ENCODE measurements at regions not wholly inside any gene's neighbourhood (a gene's known extent, or its start where the extent isn't known, plus 50 kb on each side); places are given as distances from the start of the nearest gene placed in this dataset.
"Not testable (repeated sequence)": the region's sequence is repeated elsewhere in the genome, so short reads cannot be mapped to it uniquely, and the experiment has no call there.

DNA sequence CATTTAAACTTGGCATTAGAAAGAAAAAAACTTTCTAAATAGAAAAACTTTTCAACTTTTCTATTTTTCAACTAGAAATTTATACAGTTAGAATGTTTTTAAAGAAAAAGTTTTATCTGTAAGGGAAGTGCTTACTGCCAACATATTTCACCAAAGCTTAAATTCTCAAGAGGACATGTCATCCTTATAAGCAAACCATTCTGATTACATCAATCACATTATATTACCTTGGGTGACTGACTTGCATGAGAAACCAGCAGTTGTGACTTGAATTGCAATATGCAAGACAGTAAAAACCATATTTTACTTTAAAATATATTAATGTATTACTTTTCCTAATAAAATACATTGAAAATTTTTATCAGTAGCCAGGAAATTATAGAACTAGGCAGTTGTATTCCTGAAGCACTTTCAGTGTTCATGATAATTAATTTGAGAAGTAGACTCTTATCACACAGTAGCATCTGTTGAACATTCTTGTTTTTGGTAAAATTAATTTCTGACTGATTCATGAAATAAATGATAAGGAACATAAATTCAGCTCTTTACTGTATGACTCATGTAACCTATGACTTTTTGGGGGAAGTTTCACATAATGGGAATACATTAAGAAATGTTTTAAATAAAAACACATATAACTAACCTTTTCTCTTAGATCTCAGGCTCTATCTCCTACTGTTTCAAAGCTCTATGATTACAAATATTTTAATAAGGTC is 345.0 kb upstream of the CCDC179 start:
- no peak for TF ChIP-seq ZFX (IDR thresholded peaks at IDR 0.05; ENCODE audit: borderline replicate concordance)
- TF ChIP-seq, protein P1, sequence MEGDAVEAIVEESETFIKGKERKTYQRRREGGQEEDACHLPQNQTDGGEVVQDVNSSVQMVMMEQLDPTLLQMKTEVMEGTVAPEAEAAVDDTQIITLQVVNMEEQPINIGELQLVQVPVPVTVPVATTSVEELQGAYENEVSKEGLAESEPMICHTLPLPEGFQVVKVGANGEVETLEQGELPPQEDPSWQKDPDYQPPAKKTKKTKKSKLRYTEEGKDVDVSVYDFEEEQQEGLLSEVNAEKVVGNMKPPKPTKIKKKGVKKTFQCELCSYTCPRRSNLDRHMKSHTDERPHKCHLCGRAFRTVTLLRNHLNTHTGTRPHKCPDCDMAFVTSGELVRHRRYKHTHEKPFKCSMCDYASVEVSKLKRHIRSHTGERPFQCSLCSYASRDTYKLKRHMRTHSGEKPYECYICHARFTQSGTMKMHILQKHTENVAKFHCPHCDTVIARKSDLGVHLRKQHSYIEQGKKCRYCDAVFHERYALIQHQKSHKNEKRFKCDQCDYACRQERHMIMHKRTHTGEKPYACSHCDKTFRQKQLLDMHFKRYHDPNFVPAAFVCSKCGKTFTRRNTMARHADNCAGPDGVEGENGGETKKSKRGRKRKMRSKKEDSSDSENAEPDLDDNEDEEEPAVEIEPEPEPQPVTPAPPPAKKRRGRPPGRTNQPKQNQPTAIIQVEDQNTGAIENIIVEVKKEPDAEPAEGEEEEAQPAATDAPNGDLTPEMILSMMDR (IDR thresholded peaks at IDR 0.05), result no peak
- no peak overlapping the region for H3K27ac ChIP-seq

DNA sequence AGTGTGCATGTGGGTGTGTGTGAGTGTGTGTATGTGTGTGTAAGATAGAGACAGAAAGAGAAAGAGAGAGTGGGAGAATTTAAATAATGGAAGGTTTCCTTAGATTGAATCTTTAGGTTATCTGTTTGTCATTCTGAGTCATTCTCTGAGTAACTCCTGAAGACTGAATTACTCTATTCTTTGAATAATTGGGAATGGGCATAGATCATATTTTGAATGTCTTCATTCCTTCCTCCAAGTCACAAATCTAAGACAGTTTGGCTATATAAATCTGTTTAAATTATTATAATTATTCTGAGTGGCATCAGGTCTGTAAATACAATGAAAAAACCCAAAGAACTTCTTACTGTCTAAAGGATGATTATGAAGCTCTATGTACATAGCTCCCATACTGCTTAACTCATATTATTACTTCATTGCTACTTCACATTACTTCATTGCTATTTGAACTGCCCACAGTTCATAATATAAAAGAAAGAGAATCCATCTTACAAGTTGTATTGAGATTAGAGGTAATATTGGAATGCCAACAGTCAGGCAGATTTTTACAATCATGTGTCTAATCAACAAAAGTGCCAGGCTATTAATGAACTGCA is 346.6 kb upstream of the CCDC179 start:
- TF ChIP-seq, protein P1 (IDR thresholded peaks at IDR 0.05), result no peak
- TF ChIP-seq ZFX (IDR thresholded peaks at IDR 0.05; ENCODE audit: borderline replicate concordance), result no peak
- no peak overlapping the region for H3K27ac ChIP-seq

DNA sequence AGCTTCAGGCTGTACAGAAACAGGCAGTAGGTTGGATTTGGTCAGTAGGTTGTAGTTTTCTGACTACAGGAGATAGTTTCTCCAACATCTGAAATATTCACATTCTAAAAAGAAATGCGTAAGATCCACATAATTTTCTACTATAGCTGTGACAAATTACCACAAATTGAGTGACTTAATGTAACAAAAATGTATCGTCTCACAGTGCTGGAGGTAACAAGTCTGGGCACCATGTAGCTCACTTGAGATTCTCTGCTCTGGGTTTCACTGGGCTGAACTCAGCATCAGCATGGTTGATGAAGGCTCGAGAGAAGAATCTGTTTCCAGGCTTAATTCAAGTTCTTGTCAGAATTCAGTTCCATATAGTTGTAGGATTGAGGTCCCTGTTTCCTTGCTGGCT is 350.9 kb upstream of the CCDC179 start:
- no peak overlapping the region for H3K27ac ChIP-seq
- TF ChIP-seq ZFX (IDR thresholded peaks at IDR 0.05; ENCODE audit: borderline replicate concordance), result no peak
- TF ChIP-seq, protein P1 (IDR thresholded peaks at IDR 0.05), result no peak

DNA sequence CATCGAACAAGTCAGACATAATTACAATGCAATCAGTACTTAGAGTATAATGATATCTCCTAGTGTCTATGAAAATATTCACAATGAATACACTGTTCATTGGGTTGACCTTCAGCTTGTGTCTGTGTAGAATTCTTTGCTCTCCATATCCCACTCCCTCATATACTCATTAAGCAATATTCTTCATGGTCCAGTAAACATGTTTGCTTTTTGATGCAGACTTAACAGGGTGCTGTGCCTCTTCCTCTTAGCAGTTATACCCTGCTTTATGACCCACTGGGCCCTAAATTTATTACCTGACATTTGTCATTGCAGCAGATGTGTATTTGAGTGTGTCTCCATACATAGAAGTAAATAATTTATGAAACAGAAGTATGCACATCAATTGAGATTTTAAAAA is 352.5 kb upstream of the CCDC179 start:
- no peak overlapping the region for H3K27ac ChIP-seq

DNA sequence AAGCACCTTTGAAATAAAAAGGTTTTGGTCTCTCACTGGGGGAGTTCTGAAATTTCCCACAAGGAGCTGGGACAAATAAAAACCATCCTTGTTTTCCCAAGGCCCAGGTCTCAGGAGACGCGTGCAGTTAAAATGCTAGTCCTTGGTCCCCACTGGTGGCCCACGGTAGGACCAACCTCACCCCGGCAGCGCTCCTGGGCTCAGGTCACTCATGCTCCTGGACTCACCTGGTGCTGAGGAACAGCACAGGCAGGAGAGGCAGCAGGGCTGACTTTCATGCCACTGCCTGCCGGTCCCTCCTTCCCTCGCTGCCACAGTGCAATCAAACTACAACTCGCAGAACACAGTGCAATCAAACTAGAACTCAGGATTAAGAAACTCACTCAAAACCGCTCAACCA is 356.8 kb upstream of the CCDC179 start:
- TF ChIP-seq, protein P1 (IDR thresholded peaks at IDR 0.05), result no peak
- TF ChIP-seq ZFX (IDR thresholded peaks at IDR 0.05; ENCODE audit: borderline replicate concordance), result no peak
- H3K27ac ChIP-seq, result no peak overlapping the region

More for the DNA sequence above, 352.5 kb upstream of the CCDC179 start:
- TF ChIP-seq, protein P1 (IDR thresholded peaks at IDR 0.05), result no peak
- TF ChIP-seq ZFX (IDR thresholded peaks at IDR 0.05; ENCODE audit: borderline replicate concordance), result no peak

DNA sequence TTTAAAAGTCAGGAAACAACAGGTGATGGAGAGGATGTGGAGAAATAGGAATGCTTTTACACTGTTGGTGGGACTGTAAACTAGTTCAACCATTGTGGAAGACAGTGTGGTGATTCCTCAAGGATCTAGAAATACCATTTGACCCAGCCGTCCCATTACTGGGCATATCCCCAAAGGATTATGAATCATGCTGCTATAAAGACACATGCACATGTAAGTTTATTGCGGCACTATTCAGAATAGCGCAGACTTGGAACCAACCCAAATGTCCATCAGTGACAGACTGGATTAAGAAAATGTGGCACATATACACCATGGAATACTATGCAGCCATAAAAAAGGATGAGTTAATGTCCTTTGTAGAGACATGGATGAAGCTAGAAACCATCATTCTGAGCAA is 359.8 kb upstream of the CCDC179 start:
- H3K27ac ChIP-seq, result not testable (repeated sequence)

DNA sequence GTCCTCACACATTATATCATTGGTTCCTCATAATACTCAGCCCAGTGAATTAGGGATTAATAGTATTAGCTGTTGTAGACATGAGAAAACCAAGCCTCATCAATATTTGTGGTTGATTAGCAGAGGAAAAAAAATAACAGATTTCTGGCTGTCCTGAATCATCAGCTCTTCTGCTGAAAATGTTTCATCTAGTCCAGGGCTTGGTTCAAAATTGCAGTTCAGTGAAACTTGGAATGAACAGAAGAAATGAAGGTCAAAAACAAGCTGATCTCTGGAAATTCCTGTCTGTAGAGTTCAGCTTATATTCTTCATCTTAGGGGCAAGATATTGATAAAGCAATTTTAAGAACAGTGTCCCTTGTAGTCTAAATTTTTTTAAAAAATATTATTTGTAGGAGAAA is 361.1 kb upstream of the CCDC179 start:
- no peak overlapping the region for H3K27ac ChIP-seq
- no peak for TF ChIP-seq ZFX (IDR thresholded peaks at IDR 0.05; ENCODE audit: borderline replicate concordance)
- TF ChIP-seq, protein P1 (IDR thresholded peaks at IDR 0.05), result no peak
